HepG2 (cell line): ENCODE measurements at regions not wholly inside any gene's neighbourhood (a gene's known extent, or its start where the extent isn't known, plus 50 kb on each side); places are given as distances from the start of the nearest gene placed in this dataset.

ENCODE experiments used
- ATAC-seq: fragments of 200-7000 bp; cut with Tn5 transposase; 3 replicates; pipeline ENCODE4 v1.9.1; 2020; ENCODE audit warnings: mild to moderate bottlenecking, moderate library complexity
- BruUV-seq: library from RNA; stranded (reverse); fragments of 400-500 nt; replicated peaks from 2 replicates; lab custom pipeline; 2021; lab: Mats Ljungman, UMichigan
- CTCF ChIA-PET: fragments of 300-600 bp; formaldehyde crosslinking; extraction: SDS; loops from one replicate; lab custom pipeline; 2021; ENCODE audit warnings: low total read pairs, inconsistent platforms, low intra/inter-chr PET ratio; lab: Yijun Ruan, JAX
- POLR2A ChIA-PET: fragments of 350-600 bp; sonication (Branson Sonifier 250); formaldehyde crosslinking; loops from one replicate; lab custom pipeline; 2020; ENCODE audit warnings: antibody characterized with exemption, inconsistent platforms; lab: Yijun Ruan, JAX
- DNase-seq: peaks from one replicate; pipeline ENCODE4 v3.0.0-alpha.2; 2015; ENCODE audit warnings: low spot score
- FAIRE-seq: peaks from 3 replicates; lab custom pipeline; 2011; peaks lifted over from hg19 to GRCh38; lab: Jason Lieb, UNC
- H2AFZ ChIP-seq: one replicate; pipeline ENCODE4 v1.6.1; 2011; ENCODE audit warnings: low read length, inconsistent platforms
- H3K27ac ChIP-seq: fragments of 300-600 bp; 3 replicates; pipeline ENCODE4 v1.8.0; 2011; ENCODE audit warnings: mixed run types, mild to moderate bottlenecking, mixed read lengths, low read length, inconsistent platforms; ENCODE audit not compliant: insufficient read depth; ENCODE audit errors: extremely low read length
- H3K27me3 ChIP-seq, 2 experiments: fragments of 200-600 bp in 1 of 2; 2 replicates in 1 of 2; 3 replicates in 1 of 2; pipeline versions ENCODE4 v1.6.0 to v1.8.0; 2011; ENCODE audit warnings: low read length in 2 of 2, mild to moderate bottlenecking in 2 of 2, moderate library complexity in 2 of 2, inconsistent platforms in 1 of 2; ENCODE audit not compliant: insufficient read depth in 2 of 2, control insufficient read depth in 1 of 2
- H3K36me3 ChIP-seq, 2 experiments: fragments of 200-600 bp in 1 of 2; replicated peaks in 1 of 2; 2 replicates in 1 of 2; 3 replicates in 1 of 2; pipeline versions ENCODE4 v1.5.1 to v1.8.0; 2011; ENCODE audit warnings: low read length in 2 of 2, inconsistent platforms in 1 of 2; ENCODE audit not compliant: insufficient read depth in 2 of 2, control insufficient read depth in 1 of 2
- H3K4me1 ChIP-seq: 2 replicates; pipeline ENCODE4 v1.5.1; 2012; ENCODE audit warnings: low read length, inconsistent platforms; ENCODE audit not compliant: insufficient read depth
- H3K4me2 ChIP-seq: 2 replicates; pipeline ENCODE4 v1.6.0; 2011; ENCODE audit warnings: low read depth, low read length, inconsistent platforms
- H3K4me3 ChIP-seq, 3 experiments: fragments of 200-600 bp in 1 of 3; sonication (generic), shearing (Covaris generic) in 1 of 3; replicated peaks in 1 of 3; 2 replicates each; pipeline ENCODE4 v1.5.1; 2011 to 2016; ENCODE audit warnings: low read length in 3 of 3, inconsistent platforms in 2 of 3, low read depth in 2 of 3, mild to moderate bottlenecking in 2 of 3, control low read depth in 1 of 3, mixed read lengths in 1 of 3; ENCODE audit not compliant: insufficient read depth in 1 of 3
- H3K79me2 ChIP-seq: one replicate; pipeline ENCODE4 v1.6.1; 2011; ENCODE audit warnings: low read length, inconsistent platforms; ENCODE audit not compliant: insufficient read depth
- H3K9ac ChIP-seq: 2 replicates; pipeline ENCODE4 v1.6.0; 2011; ENCODE audit warnings: mild to moderate bottlenecking, low read depth, low read length, inconsistent platforms; ENCODE audit not compliant: insufficient read depth
- H3K9me3 ChIP-seq: 2 replicates; pipeline ENCODE4 v1.5.1; 2012; ENCODE audit warnings: mild to moderate bottlenecking, low read length
- H4K20me1 ChIP-seq: 2 replicates; pipeline ENCODE4 v1.6.0; 2011; ENCODE audit warnings: inconsistent platforms, mild to moderate bottlenecking, low read length, moderate library complexity; ENCODE audit not compliant: insufficient read depth
- ARID3A ChIP-seq: IDR thresholded peaks from 2 replicates; pipeline ENCODE4 v1.6.1; 2012; ENCODE audit warnings: low read depth, low read length, improper control_type of control experiment
- EP300 ChIP-seq, 3 experiments: sonication (generic) in 1 of 3; formaldehyde crosslinking in 1 of 3; IDR thresholded peaks; 2 replicates each; pipeline versions ENCODE4 v1.5.1 to v1.6.1; 2011 to 2020; ENCODE audit warnings: low read depth in 2 of 3, low read length in 2 of 3, borderline replicate concordance in 1 of 3, improper control_type of control experiment in 1 of 3, mild to moderate bottlenecking in 1 of 3, missing genetic modification reagents in 1 of 3, moderate library complexity in 1 of 3
- FOSL1 ChIP-seq: sonication (generic); formaldehyde crosslinking; IDR thresholded peaks from 2 replicates; pipeline ENCODE4 v1.9.0; 2021; ENCODE audit warnings: missing genetic modification reagents, borderline replicate concordance
- HBP1 ChIP-seq: IDR thresholded peaks from 2 replicates; pipeline ENCODE4 v1.6.1; 2016; ENCODE audit warnings: low read depth, control low read depth
- JUND ChIP-seq: sonication (generic); formaldehyde crosslinking; IDR thresholded peaks from 2 replicates; pipeline ENCODE4 v1.8.0; 2022; ENCODE audit warnings: mild to moderate bottlenecking, missing genetic modification reagents
- KAT8 ChIP-seq: IDR thresholded peaks from 2 replicates; pipeline ENCODE4 v1.6.1; 2016; ENCODE audit warnings: missing genetic modification reagents, missing compliant biosample characterization
- STAG1 ChIP-seq: sonication (generic); formaldehyde crosslinking; IDR thresholded peaks from 2 replicates; pipeline ENCODE4 v1.4.0; 2020; ENCODE audit warnings: missing genetic modification reagents
- ZNF281 ChIP-seq: sonication (generic); formaldehyde crosslinking; IDR thresholded peaks from 2 replicates; pipeline ENCODE4 v1.4.0; 2020; ENCODE audit warnings: missing genetic modification reagents, borderline replicate concordance
- ZNF883 ChIP-seq: sonication (generic); formaldehyde crosslinking; IDR thresholded peaks from 2 replicates; pipeline ENCODE4 v1.5.1; 2020; ENCODE audit warnings: mild to moderate bottlenecking, missing genetic modification reagents; ENCODE audit errors: not compliant biosample characterization
- WGBS: methylation state at CpG from one replicate; pipeline ENCODE4 v1.1.6; 2017; ENCODE audit warnings: low lambda C conversion rate; 5-methylcytosine and 5-hydroxymethylcytosine counted together
- in situ Hi-C: cut with HindIII; loops from 2 replicates; pipeline ENCODE4 v1.10.0; 2017; ENCODE audit warnings: low pct_unique_long_range_greater_than_20kb; ENCODE audit not compliant: extremely low pct_ligation_motif_present
- intact Hi-C: fragments of 100-400 bp; cut with micrococcal nuclease; formaldehyde crosslinking; loops from one replicate; pipeline ENCODE4 v1.10.0; 2022; ENCODE audit not compliant: unreplicated experiment

- TF ChIP-seq HBP1 (CRISPR knock-in tag), result no peak
- no peak for TF ChIP-seq ZNF883
These were observed 188.2 kb downstream of the SKIDA1 start (continued) for GRCh38 chr10:21337171-21337792.

GRCh38 chr10:21336476-21337170, 188.9 kb downstream of the SKIDA1 start:
- no peaks in the 10 kb centered on the region for H4K20me1 ChIP-seq
- peak; percentile 94 for ATAC-seq
- intact Hi-C loops, result no loop called here
- peaks cover 27% of the 10 kb centered on the region for H3K4me1 ChIP-seq
- no peaks in the 10 kb centered on the region for H3K36me3 ChIP-seq
- H3K9ac ChIP-seq, result no peak overlapping the region
- no TSS peak for BruUV-seq
- FAIRE-seq, result peak; percentile 32
- WGBS, result 1% methylated on average over 7 of the region's 8 CpGs
- H3K4me2 ChIP-seq, result peak overlapping the region; percentile 52
- H3K27ac ChIP-seq, result no peak overlapping the region
- in situ Hi-C loops, result no loop called here
- ChIA-PET POLR2A (no interaction called here), CTCF (no interaction called here)
- peak overlapping the region in 1 of 3 experiments; percentile 35; a peak in 2 of 6 replicates for H3K4me3 ChIP-seq
- H3K9me3 ChIP-seq, result no peaks in the 10 kb centered on the region
- no peaks in the 10 kb centered on the region for H3K27me3 ChIP-seq
- peak; percentile 92 for DNase-seq
- H3K79me2 ChIP-seq, result no peaks in the 10 kb centered on the region
- H2AFZ ChIP-seq, result no peak overlapping the region
- TF ChIP-seq EP300 (IDR thresholded peaks at IDR 0.05; ENCODE audit: low read depth in 2 of 2, low read length in 2 of 2) (peak in 1 of 2 experiments; percentile 63; a peak in 2 of 4 replicates), EP300 (CRISPR knock-in tag; IDR thresholded peaks at IDR 0.05; ENCODE audit: borderline replicate concordance) (no peak), ZNF281 (CRISPR knock-in tag) (peak; percentile 12; the same call in 1 of the 2 replicates), JUND (CRISPR knock-in tag) (peak; percentile 77), STAG1 (CRISPR knock-in tag) (peak; percentile 46), FOSL1 (CRISPR knock-in tag) (peak; percentile 91), ARID3A (peak; percentile 13; the same call in 1 of the 2 replicates), KAT8 (CRISPR knock-in tag) (peak; percentile 35; the same call in 1 of the 2 replicates)
